Right lobe of liver (tissue), 4 donors: ENCODE measurements at regions not wholly inside any gene's neighbourhood (a gene's known extent, or its start where the extent isn't known, plus 50 kb on each side); places are given as distances from the start of the nearest gene placed in this dataset.
"Not testable (repeated sequence)": the region's sequence is repeated elsewhere in the genome, so short reads cannot be mapped to it uniquely, and the experiment has no call there.

Experiments used
- CTCF ChIP-seq, 4 donors: fragments of 200-600 bp in 3 of 4; fragments of 450-650 bp in 1 of 4; IDR thresholded peaks; one replicate each; pipeline versions ENCODE4 v1.5.1 to v1.8.0; 2016 to 2022; ENCODE audit warnings: antibody characterized with exemption in 4 of 4, mild to moderate bottlenecking in 2 of 4
- POLR2A ChIP-seq: fragments of 450-650 bp; IDR thresholded peaks from one replicate; pipeline ENCODE4 v1.6.1; 2017; ENCODE audit warnings: antibody characterized with exemption, mild to moderate bottlenecking
- donor health status: DM: no; HTN: no; CAD: no.
- donor health status: DM: no; HTN: no; CAD: no.
- donor health status: DM: no; HTN: yes; CAD: no.

GRCh38 chr4:146047768-146048167 lies 109.1 kb upstream of the ZNF827 start:
- TF ChIP-seq CTCF (IDR thresholded peaks at IDR 0.05); POLR2A: not testable (repeated sequence)
